ENCODE measurements at regions not wholly inside any gene's neighbourhood (a gene's known extent, or its start where the extent isn't known, plus 50 kb on each side); places are given as distances from the start of the nearest gene placed in this dataset.

GRCh38 chr5:174664180-174664850, 60.1 kb upstream of the MSX2 start:
- H3K4me3 Mint-ChIP-seq = no peak overlapping the region
- TF ChIP-seq, protein P1, sequence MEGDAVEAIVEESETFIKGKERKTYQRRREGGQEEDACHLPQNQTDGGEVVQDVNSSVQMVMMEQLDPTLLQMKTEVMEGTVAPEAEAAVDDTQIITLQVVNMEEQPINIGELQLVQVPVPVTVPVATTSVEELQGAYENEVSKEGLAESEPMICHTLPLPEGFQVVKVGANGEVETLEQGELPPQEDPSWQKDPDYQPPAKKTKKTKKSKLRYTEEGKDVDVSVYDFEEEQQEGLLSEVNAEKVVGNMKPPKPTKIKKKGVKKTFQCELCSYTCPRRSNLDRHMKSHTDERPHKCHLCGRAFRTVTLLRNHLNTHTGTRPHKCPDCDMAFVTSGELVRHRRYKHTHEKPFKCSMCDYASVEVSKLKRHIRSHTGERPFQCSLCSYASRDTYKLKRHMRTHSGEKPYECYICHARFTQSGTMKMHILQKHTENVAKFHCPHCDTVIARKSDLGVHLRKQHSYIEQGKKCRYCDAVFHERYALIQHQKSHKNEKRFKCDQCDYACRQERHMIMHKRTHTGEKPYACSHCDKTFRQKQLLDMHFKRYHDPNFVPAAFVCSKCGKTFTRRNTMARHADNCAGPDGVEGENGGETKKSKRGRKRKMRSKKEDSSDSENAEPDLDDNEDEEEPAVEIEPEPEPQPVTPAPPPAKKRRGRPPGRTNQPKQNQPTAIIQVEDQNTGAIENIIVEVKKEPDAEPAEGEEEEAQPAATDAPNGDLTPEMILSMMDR (conservative IDR thresholded peaks at IDR 0.05) = no peak
- no peaks in the 10 kb centered on the region for H3K4me1 Mint-ChIP-seq
- no peak overlapping the region for H3K27ac Mint-ChIP-seq (ENCODE audit: unreplicated experiment)
- H3K9me3 Mint-ChIP-seq = peaks cover 4% of the 10 kb centered on the region
- peaks cover 2% of the 10 kb centered on the region for H3K36me3 Mint-ChIP-seq (ENCODE audit: low read depth)
- DNase-seq (ENCODE audit: low read depth, low spot score) = no peak
- peaks cover 15% of the 10 kb centered on the region for H3K27me3 Mint-ChIP-seq (ENCODE audit: low read depth)

DNA sequence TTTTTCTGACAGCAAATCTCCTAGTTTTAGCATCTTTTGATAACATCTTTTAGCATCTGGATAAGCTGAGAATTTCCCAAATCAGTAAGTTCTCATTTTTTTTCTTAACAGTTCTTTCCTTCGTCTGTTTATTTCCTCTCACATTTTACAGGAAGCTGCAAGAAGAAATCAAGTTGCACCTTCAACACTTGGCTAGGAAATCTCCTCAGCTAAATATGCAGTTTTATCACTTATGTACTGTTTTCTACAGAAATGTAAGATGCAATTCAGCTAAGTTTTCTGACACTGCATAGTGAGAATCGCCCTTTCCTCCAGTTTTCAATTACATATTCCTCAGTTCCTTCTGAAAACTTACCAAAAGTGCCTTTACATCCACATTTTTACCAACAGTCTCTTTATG, 59.0 kb upstream of the MSX2 start:
- H3K9me3 Mint-ChIP-seq = peaks cover 4% of the 10 kb centered on the region

DNA sequence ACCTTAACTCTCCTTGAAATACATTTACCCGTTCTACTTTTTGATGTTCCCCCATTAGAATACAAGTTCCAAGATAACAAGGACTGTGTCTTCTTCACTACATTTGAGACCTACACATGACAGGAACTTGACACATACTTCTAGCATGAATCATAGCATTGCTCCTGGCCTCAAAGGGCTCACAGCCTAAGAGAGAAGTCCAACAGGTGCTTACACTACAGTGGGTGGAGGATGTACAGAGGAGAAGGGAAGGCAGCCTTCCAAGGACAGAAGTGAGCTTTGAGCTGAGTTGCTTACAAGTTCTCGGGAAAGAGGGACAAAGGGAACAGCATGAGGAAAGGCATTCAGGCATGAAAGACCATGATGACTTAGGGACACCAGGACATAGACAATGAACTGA, 56.9 kb upstream of the MSX2 start:
- Mint-ChIP-seq H3K27ac (ENCODE audit: unreplicated experiment) (no peak overlapping the region), H3K27me3 (ENCODE audit: low read depth) (peaks cover 10% of the 10 kb centered on the region), H3K4me3 (no peak overlapping the region), H3K4me1 (no peaks in the 10 kb centered on the region), H3K36me3 (ENCODE audit: low read depth) (peaks cover 2% of the 10 kb centered on the region), H3K9me3 (peaks cover 4% of the 10 kb centered on the region)
- TF ChIP-seq, protein P1 (conservative IDR thresholded peaks at IDR 0.05) = no peak
- DNase-seq (ENCODE audit: low read depth, low spot score) = no peak

More for the DNA sequence above, 59.0 kb upstream of the MSX2 start:
- peaks cover 2% of the 10 kb centered on the region for H3K36me3 Mint-ChIP-seq (ENCODE audit: low read depth)
- TF ChIP-seq, protein P1 (conservative IDR thresholded peaks at IDR 0.05) = no peak
- H3K27me3 Mint-ChIP-seq (ENCODE audit: low read depth) = peaks cover 15% of the 10 kb centered on the region
- DNase-seq (ENCODE audit: low read depth, low spot score) = no peak
- no peaks in the 10 kb centered on the region for H3K4me1 Mint-ChIP-seq
- no peak overlapping the region for H3K27ac Mint-ChIP-seq (ENCODE audit: unreplicated experiment)
- no peak overlapping the region for H3K4me3 Mint-ChIP-seq

GRCh38 chr5:174668349-174668748, 56.0 kb upstream of the MSX2 start:
- H3K4me3 Mint-ChIP-seq = no peak overlapping the region
- H3K9me3 Mint-ChIP-seq = peaks cover 4% of the 10 kb centered on the region
- DNase-seq (ENCODE audit: low read depth, low spot score) = no peak
- peaks cover 2% of the 10 kb centered on the region for H3K36me3 Mint-ChIP-seq (ENCODE audit: low read depth)
- no peaks in the 10 kb centered on the region for H3K4me1 Mint-ChIP-seq
- TF ChIP-seq, protein P1 (conservative IDR thresholded peaks at IDR 0.05) = no peak
- H3K27me3 Mint-ChIP-seq (ENCODE audit: low read depth) = peaks cover 10% of the 10 kb centered on the region
- H3K27ac Mint-ChIP-seq (ENCODE audit: unreplicated experiment) = no peak overlapping the region
